Endothelial cell (in vitro differentiated cells): ENCODE measurements at regions not wholly inside any gene's neighbourhood (a gene's known extent, or its start where the extent isn't known, plus 50 kb on each side); places are given as distances from the start of the nearest gene placed in this dataset.

Source experiments
- DNase-seq: peaks from one replicate; pipeline ENCODE4 v3.0.0; 2021; ENCODE audit warnings: low spot score
- H3K27ac Mint-ChIP-seq: one replicate; pipeline ENCODE4 v1.8.0; 2021; ENCODE audit warnings: mixed read lengths, inconsistent platforms; ENCODE audit not compliant: unreplicated experiment
- H3K27me3 Mint-ChIP-seq: one replicate; pipeline ENCODE4 v1.8.0; 2021; ENCODE audit warnings: mild to moderate bottlenecking, moderate library complexity, mixed read lengths, inconsistent platforms; ENCODE audit not compliant: unreplicated experiment
- H3K36me3 Mint-ChIP-seq: one replicate; pipeline ENCODE4 v1.8.0; 2021; ENCODE audit warnings: mild to moderate bottlenecking, low read depth, mixed read lengths, inconsistent platforms; ENCODE audit not compliant: unreplicated experiment
- H3K4me1 Mint-ChIP-seq: one replicate; pipeline ENCODE4 v1.8.0; 2021; ENCODE audit warnings: mild to moderate bottlenecking, mixed read lengths, inconsistent platforms; ENCODE audit not compliant: unreplicated experiment
- H3K4me3 Mint-ChIP-seq: one replicate; pipeline ENCODE4 v1.8.0; 2021; ENCODE audit warnings: mild to moderate bottlenecking, mixed read lengths, inconsistent platforms; ENCODE audit not compliant: unreplicated experiment
- H3K9me3 Mint-ChIP-seq: one replicate; pipeline ENCODE4 v1.8.0; 2021; ENCODE audit warnings: mixed read lengths, inconsistent platforms; ENCODE audit not compliant: unreplicated experiment
- TF ChIP-seq, protein P1 (sequence below): fragments of 200-600 bp; sonication (generic); IDR thresholded peaks from one replicate; pipeline ENCODE4 v1.5.0; 2021; ENCODE audit warnings: antibody characterized with exemption; ENCODE audit not compliant: unreplicated experiment

DNA sequence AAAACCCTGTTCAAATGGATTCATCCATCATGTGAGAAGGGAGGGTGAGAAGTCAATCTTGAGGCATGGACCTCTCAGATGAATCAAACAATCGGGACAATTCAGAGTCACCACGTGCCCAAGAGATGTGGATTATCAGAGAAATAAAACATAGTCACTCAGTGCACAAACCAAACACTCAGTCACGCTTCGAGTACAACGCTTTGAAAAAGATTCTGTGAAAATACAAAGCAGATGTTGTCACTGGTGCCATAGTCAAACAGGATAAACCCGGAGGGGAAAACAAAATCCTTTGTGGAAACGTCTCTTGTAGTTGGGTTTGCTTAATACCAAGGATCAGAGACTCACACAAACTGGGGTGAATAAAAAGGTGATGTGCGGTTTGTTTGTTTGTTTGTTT is 188.4 kb downstream of the RRAGC start:
- Mint-ChIP-seq H3K36me3 (no peaks in the 10 kb centered on the region), H3K27me3 (peaks cover 2% of the 10 kb centered on the region), H3K4me1 (no peaks in the 10 kb centered on the region), H3K4me3 (no peak overlapping the region), H3K9me3 (no peaks in the 10 kb centered on the region), H3K27ac (no peak overlapping the region)
- TF ChIP-seq, protein P1, sequence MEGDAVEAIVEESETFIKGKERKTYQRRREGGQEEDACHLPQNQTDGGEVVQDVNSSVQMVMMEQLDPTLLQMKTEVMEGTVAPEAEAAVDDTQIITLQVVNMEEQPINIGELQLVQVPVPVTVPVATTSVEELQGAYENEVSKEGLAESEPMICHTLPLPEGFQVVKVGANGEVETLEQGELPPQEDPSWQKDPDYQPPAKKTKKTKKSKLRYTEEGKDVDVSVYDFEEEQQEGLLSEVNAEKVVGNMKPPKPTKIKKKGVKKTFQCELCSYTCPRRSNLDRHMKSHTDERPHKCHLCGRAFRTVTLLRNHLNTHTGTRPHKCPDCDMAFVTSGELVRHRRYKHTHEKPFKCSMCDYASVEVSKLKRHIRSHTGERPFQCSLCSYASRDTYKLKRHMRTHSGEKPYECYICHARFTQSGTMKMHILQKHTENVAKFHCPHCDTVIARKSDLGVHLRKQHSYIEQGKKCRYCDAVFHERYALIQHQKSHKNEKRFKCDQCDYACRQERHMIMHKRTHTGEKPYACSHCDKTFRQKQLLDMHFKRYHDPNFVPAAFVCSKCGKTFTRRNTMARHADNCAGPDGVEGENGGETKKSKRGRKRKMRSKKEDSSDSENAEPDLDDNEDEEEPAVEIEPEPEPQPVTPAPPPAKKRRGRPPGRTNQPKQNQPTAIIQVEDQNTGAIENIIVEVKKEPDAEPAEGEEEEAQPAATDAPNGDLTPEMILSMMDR, result no peak
- no peak for DNase-seq

- DNase-seq, result no peak
- no peaks in the 10 kb centered on the region for H3K36me3 Mint-ChIP-seq
- no peak overlapping the region for H3K4me3 Mint-ChIP-seq
- peaks cover 2% of the 10 kb centered on the region for H3K27me3 Mint-ChIP-seq
- H3K27ac Mint-ChIP-seq, result no peak overlapping the region
- H3K9me3 Mint-ChIP-seq, result no peaks in the 10 kb centered on the region
- TF ChIP-seq, protein P1, result no peak
- no peaks in the 10 kb centered on the region for H3K4me1 Mint-ChIP-seq
Measured at GRCh38 chr1:38670544-38671122, 188.9 kb downstream of the RRAGC start.

DNA sequence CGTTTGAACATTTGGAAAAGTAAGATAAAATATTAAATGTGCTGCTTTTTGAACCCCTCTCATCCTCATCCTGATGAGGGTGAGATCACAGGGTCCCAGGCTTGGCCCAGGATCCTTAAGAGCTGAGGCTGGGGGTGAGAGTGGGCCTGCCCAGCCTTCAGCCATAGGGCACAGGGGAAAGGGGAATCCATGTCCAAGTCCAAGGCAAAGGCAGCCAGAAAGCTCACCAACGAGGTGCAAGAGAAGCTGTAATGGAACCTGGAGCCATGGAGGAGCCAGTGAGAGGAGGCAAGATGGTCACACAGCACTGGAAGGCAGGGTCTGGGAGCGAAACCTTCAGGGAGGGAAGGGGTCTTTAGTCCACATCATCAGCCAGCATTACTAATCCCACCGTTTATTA is 191.9 kb downstream of the RRAGC start:
- no peak for DNase-seq
- H3K9me3 Mint-ChIP-seq, result peaks cover 4% of the 10 kb centered on the region

DNA sequence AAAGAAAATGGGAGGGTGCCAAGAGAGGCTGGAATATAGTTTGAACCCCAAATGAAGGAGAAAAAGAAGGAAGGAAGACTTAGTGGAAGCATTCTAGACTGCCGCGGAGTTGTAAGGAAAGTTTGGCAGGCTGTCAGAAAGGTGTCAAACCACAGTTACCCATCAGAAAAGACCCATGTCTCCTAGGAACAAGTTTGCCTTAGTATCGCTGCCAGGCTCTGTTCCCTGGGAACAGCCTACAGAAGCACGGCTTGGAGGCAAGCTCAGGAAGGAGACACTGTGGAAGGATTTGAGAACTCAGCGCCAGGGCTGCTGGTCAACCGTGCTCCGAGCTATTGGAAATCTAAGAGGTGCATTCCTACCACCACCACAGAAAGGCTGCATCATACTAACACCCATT is 197.4 kb downstream of the RRAGC start:
- H3K36me3 Mint-ChIP-seq, result no peaks in the 10 kb centered on the region
- no peak overlapping the region for H3K4me3 Mint-ChIP-seq
- H3K4me1 Mint-ChIP-seq, result no peaks in the 10 kb centered on the region
- no peak overlapping the region for H3K27ac Mint-ChIP-seq
- TF ChIP-seq, protein P1, result no peak
- no peaks in the 10 kb centered on the region for H3K27me3 Mint-ChIP-seq
- H3K9me3 Mint-ChIP-seq, result peaks cover 4% of the 10 kb centered on the region
- DNase-seq, result no peak

More for the DNA sequence above, 191.9 kb downstream of the RRAGC start:
- no peaks in the 10 kb centered on the region for H3K4me1 Mint-ChIP-seq
- no peaks in the 10 kb centered on the region for H3K36me3 Mint-ChIP-seq
- H3K4me3 Mint-ChIP-seq, result no peak overlapping the region
- H3K27me3 Mint-ChIP-seq, result peaks cover 2% of the 10 kb centered on the region
- TF ChIP-seq, protein P1, result no peak
- H3K27ac Mint-ChIP-seq, result no peak overlapping the region

DNA sequence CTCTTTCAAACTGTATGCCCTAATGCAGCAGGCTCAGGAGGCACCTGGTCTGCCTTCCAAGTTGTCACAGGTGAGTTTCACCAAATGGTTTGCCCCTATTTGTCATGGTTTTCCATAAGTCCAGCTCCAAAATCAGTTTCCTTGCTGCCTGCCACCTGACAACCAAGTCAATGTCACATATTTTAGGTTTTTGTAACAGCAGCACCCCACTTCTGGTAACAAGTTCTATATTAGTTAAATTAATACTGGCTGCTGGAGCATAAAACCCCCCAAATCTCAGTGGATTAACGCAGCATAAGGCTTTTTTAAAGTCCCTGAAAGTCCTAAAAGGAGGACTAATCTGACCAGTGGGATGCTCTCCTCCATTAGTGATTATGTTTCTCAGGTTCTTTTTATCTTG is 200.7 kb downstream of the RRAGC start:
- H3K36me3 Mint-ChIP-seq, result no peaks in the 10 kb centered on the region
- no peaks in the 10 kb centered on the region for H3K27me3 Mint-ChIP-seq
- H3K4me1 Mint-ChIP-seq, result no peaks in the 10 kb centered on the region
- no peak overlapping the region for H3K27ac Mint-ChIP-seq
- DNase-seq, result no peak
- H3K9me3 Mint-ChIP-seq, result no peaks in the 10 kb centered on the region
- no peak overlapping the region for H3K4me3 Mint-ChIP-seq
- TF ChIP-seq, protein P1, result no peak
